RWPE2 (cell line): ENCODE measurements at regions not wholly inside any gene's neighbourhood (a gene's known extent, or its start where the extent isn't known, plus 50 kb on each side); places are given as distances from the start of the nearest gene placed in this dataset.

Experiments used
- ATAC-seq: fragments of 200-7000 bp; cut with Tn5 transposase; 3 replicates; pipeline ENCODE4 v1.9.1; 2021; ENCODE audit warnings: low read depth
- DNase-seq: peaks from one replicate; pipeline ENCODE4 v3.0.0-alpha.2; 2020; ENCODE audit warnings: low spot score
- H3K27ac ChIP-seq: fragments of 450-650 bp; 2 replicates; pipeline ENCODE4 v1.5.1; 2017; ENCODE audit warnings: mild to moderate bottlenecking; ENCODE audit not compliant: poor library complexity, severe bottlenecking
- H3K27me3 ChIP-seq: fragments of 250-450 bp; sonication (Bioruptor Pico); 2 replicates; pipeline ENCODE4 v1.5.1; 2021; ENCODE audit warnings: mild to moderate bottlenecking, moderate library complexity; ENCODE audit not compliant: insufficient read depth, poor library complexity, severe bottlenecking
- H3K36me3 ChIP-seq: fragments of 250-450 bp; sonication (Bioruptor Pico); 2 replicates; pipeline ENCODE4 v1.5.1; 2020; ENCODE audit warnings: low read depth, mild to moderate bottlenecking, moderate library complexity
- H3K4me1 ChIP-seq: fragments of 250-450 bp; sonication (Bioruptor Pico); 2 replicates; pipeline ENCODE4 v1.5.1; 2021; ENCODE audit warnings: mild to moderate bottlenecking, moderate library complexity; ENCODE audit not compliant: insufficient read depth, poor library complexity, severe bottlenecking
- H3K4me3 ChIP-seq: fragments of 250-450 bp; sonication (Bioruptor Pico); 2 replicates; pipeline ENCODE4 v1.5.1; 2021; ENCODE audit warnings: mild to moderate bottlenecking, moderate library complexity; ENCODE audit not compliant: severe bottlenecking
- H3K9me3 ChIP-seq: fragments of 250-450 bp; sonication (Bioruptor Pico); 2 replicates; pipeline ENCODE4 v1.5.1; 2021; ENCODE audit warnings: mild to moderate bottlenecking, moderate library complexity; ENCODE audit not compliant: severe bottlenecking
- TF ChIP-seq, protein P1 (sequence below): fragments of 450-650 bp; IDR thresholded peaks from one replicate; pipeline ENCODE4 v1.5.1; 2017; ENCODE audit warnings: mild to moderate bottlenecking, moderate library complexity; ENCODE audit not compliant: poor library complexity, severe bottlenecking

DNA sequence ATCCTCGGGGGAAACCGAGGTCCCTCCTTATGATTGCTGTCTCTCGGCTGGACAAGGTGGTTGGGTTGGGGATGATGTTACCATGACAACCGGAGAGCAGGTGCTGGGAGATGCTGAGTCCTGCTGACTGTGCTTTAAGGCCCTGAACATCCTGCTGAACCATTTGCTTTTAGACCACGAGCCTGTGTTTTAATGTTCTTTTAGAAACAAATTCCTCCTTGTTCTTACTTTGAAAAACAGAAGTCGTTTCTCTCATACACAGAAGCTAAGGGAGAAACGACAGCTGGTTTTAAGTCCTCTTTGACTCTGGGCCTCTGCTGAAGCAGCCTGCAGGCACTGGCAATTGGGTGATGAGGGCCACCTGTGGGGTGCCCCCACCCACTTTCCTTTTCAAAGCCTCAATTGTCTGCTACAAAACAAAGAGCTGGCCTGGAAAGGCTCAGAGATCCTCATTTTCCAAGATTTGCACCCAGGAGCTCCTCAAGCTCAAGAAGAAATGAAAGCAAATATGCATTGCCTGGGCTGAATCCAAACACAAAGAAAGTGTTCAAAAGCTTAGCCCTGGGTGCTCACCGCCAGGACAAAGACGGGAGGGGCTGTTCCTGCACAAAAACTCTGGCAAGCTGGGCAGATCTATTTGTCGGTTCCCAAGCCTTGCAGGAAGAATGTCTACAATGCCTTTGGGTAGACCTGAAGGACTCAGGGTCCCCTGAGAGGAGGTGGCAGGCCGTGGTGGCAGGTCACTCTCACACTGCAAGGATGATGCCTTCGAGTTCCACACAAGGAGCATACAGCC is 90.0 kb upstream of the CLMN start:
- Histone ChIP-seq H3K4me1 (no peaks in the 10 kb centered on the region), H3K4me3 (no peak overlapping the region), H3K27me3 (no peaks in the 10 kb centered on the region), H3K36me3 (no peaks in the 10 kb centered on the region), H3K9me3 (no peaks in the 10 kb centered on the region), H3K27ac (no peak overlapping the region)
- DNase-seq = no peak
- TF ChIP-seq, protein P1, sequence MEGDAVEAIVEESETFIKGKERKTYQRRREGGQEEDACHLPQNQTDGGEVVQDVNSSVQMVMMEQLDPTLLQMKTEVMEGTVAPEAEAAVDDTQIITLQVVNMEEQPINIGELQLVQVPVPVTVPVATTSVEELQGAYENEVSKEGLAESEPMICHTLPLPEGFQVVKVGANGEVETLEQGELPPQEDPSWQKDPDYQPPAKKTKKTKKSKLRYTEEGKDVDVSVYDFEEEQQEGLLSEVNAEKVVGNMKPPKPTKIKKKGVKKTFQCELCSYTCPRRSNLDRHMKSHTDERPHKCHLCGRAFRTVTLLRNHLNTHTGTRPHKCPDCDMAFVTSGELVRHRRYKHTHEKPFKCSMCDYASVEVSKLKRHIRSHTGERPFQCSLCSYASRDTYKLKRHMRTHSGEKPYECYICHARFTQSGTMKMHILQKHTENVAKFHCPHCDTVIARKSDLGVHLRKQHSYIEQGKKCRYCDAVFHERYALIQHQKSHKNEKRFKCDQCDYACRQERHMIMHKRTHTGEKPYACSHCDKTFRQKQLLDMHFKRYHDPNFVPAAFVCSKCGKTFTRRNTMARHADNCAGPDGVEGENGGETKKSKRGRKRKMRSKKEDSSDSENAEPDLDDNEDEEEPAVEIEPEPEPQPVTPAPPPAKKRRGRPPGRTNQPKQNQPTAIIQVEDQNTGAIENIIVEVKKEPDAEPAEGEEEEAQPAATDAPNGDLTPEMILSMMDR = no peak
- ATAC-seq = no peak

DNA sequence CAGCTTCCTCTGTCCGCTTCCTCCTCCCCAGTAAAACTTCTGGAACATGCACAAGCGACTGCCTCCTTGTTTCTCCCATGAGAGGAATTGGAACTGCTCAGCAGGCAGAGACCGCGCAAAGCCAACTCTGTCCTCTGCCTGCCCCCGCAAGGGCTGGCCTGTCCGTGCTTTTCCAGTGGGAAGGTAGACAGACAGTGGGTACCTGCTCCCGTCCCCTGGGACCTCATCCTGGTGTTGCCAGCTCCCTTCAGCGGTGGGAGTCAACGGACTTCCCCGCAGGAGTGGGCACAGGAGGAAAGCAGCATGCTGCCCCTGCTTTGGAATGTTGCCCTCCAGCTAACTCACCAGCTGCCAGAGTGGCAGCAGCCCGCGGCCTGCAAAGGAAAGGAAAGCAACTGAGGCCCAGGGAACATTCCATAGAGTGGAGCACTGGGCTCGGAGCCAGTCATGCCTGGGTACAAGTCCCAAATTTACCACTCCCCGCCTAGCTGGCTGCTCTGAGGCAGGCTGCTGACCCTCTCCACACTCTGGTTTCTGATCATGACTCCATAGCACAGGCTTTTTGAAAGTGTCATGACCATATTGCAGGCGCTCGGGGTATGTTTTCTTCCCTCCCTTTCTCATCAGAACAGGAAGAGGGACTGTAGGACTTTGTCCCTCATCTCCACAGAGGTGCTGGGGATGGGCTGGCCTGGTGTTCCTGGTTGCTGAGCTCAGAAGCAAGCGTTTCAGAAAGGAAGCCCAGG is 89.2 kb upstream of the CLMN start:
- Histone ChIP-seq H3K27ac (no peak overlapping the region), H3K36me3 (no peaks in the 10 kb centered on the region), H3K4me1 (no peaks in the 10 kb centered on the region), H3K27me3 (no peaks in the 10 kb centered on the region), H3K4me3 (no peak overlapping the region), H3K9me3 (no peaks in the 10 kb centered on the region)
- DNase-seq (no peak), ATAC-seq (no peak; the same call in 2 of the 3 replicates)
- TF ChIP-seq, protein P1 = no peak

DNA sequence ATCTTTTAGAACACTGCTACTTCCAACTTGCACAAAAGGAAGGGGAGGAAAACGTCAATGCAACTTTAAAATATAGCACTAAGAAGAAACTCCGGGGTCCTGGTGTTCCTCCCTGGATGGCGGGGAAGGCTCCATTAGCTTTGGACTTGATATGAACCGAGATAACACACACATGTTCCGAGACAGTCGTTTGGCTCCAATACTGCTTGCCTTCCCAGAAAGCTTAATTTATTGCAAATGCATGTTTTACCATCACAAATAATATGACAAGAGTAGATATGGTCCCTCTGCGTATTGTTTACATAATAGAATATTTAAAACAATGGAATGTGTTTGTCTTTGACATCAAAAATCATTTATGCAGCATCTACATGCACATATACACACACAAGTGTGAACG is 87.6 kb upstream of the CLMN start:
- TF ChIP-seq, protein P1 = no peak
- no peak for DNase-seq
- Histone ChIP-seq H3K9me3 (no peaks in the 10 kb centered on the region), H3K36me3 (no peaks in the 10 kb centered on the region), H3K27ac (no peak overlapping the region), H3K4me1 (no peaks in the 10 kb centered on the region), H3K4me3 (no peak overlapping the region), H3K27me3 (no peaks in the 10 kb centered on the region)
- ATAC-seq = no peak

DNA sequence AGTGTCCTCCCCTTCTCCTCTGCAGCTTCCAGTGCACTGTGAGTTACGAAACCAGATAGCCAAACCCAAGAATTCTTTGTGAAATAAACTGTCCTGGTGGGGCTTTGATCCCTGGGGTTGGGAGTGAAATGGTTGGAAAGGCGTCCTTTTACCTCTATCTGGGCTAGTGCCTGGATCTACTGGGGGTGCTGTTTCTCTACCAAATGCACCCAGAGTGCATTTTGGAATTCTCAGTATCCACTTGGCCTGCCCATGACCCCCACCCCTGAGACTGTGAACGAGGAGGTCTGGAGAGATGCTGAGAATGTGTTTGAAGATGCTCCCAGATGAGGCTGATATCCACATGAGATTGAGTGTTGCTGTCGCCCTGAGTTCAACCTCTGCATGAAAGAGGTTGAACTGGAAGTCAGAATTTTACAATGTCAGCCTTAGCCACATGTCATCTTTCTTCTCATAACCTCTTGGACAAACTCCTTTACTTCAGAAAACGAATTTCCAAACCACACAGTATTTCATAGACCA is 87.1 kb upstream of the CLMN start:
- Histone ChIP-seq H3K27ac (no peak overlapping the region), H3K27me3 (no peaks in the 10 kb centered on the region), H3K4me1 (no peaks in the 10 kb centered on the region), H3K4me3 (no peak overlapping the region), H3K9me3 (no peaks in the 10 kb centered on the region), H3K36me3 (no peaks in the 10 kb centered on the region)
- DNase-seq = no peak
- ATAC-seq = no peak
- TF ChIP-seq, protein P1 = no peak
